ENCODE measurements at regions not wholly inside any gene's neighbourhood (a gene's known extent, or its start where the extent isn't known, plus 50 kb on each side); places are given as distances from the start of the nearest gene placed in this dataset.

DNA sequence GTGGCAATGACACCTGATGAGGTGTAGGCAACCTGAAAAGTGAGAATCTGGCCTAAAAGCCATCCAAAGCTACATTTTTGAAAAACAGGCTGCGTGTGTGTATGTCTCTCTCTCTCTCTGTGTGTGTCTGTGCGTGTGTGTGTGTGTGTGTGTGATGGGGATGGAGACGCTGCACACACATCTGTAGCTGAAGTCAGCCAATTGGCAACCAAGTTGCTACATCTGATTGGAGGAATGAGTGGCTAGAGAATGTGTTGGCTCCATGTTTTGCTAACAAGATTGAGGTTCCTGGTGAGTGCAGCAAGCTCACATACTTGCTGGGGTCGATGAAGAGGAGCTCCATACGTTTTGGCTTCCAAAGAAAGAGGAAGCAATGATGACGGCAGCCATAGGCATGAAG is 311.4 kb upstream of the NCAM1 start:
- Histone ChIP-seq H3K9me3 (no peaks in the 10 kb centered on the region), H3K27me3 (no peaks in the 10 kb centered on the region), H3K4me3 (no peak overlapping the region), H3K27ac (no peak overlapping the region), H3K4me1 (no peaks in the 10 kb centered on the region), H3K36me3 (no peaks in the 10 kb centered on the region)
- DNase-seq, result no peak
- TF ChIP-seq EP300 (IDR thresholded peaks at IDR 0.05; ENCODE audit: low read depth) (no peak), POLR2A (IDR thresholded peaks at IDR 0.05) (no peak), POLR2AphosphoS5 (IDR thresholded peaks at IDR 0.05) (no peak)
- TF ChIP-seq, protein P1, sequence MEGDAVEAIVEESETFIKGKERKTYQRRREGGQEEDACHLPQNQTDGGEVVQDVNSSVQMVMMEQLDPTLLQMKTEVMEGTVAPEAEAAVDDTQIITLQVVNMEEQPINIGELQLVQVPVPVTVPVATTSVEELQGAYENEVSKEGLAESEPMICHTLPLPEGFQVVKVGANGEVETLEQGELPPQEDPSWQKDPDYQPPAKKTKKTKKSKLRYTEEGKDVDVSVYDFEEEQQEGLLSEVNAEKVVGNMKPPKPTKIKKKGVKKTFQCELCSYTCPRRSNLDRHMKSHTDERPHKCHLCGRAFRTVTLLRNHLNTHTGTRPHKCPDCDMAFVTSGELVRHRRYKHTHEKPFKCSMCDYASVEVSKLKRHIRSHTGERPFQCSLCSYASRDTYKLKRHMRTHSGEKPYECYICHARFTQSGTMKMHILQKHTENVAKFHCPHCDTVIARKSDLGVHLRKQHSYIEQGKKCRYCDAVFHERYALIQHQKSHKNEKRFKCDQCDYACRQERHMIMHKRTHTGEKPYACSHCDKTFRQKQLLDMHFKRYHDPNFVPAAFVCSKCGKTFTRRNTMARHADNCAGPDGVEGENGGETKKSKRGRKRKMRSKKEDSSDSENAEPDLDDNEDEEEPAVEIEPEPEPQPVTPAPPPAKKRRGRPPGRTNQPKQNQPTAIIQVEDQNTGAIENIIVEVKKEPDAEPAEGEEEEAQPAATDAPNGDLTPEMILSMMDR (IDR thresholded peaks at IDR 0.05), result no peak
- in situ Hi-C loops (cut with MboI; ENCODE audit: low pct_ligation_motif_present in 1 of 4, low pct_unique_long_range_greater_than_20kb in 1 of 4, low sequenced_read_pairs in 3 of 4) (no loop called here), intact Hi-C loops (cut with DNase I; ENCODE audit: low total_unique reads) (no loop called here)
- 62% methylated on average over 6 of the region's 6 CpGs; no CpG with 5 or more reads in 1 of the 2 donors for WGBS, 2 donors (ENCODE audit: low coverage in 1 of 2)

DNA sequence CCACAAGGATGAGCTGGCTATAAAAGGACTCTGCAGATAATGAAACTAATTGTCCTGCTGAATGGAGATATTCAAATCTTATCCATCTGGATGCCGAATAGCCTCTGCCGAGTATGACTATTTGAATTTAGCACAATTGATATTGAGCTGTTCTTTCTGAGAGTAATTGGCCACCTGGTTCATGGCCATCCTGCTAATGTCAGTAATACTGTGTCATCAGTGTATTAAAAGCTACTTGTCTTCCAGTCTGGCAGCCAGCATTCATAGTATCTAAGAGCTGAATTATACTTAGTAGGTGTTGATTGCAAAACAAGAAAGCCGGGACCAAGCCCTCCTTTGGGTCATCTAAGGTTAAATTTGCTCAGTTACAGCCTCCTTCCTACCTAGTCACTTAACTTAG is 310.7 kb upstream of the NCAM1 start:
- Histone ChIP-seq H3K9me3 (no peaks in the 10 kb centered on the region), H3K27ac (no peak overlapping the region), H3K4me1 (no peaks in the 10 kb centered on the region), H3K36me3 (no peaks in the 10 kb centered on the region), H3K27me3 (no peaks in the 10 kb centered on the region), H3K4me3 (no peak overlapping the region)
- TF ChIP-seq POLR2A (IDR thresholded peaks at IDR 0.05) (no peak), POLR2AphosphoS5 (IDR thresholded peaks at IDR 0.05) (no peak)
- no peak for DNase-seq
- 87% methylated on average over 3 of the region's 3 CpGs; no CpG with 5 or more reads in 1 of the 2 donors for WGBS, 2 donors (ENCODE audit: low coverage in 1 of 2)
- in situ Hi-C loops (cut with MboI; ENCODE audit: low pct_ligation_motif_present in 1 of 4, low pct_unique_long_range_greater_than_20kb in 1 of 4, low sequenced_read_pairs in 3 of 4), result no loop called here
- intact Hi-C loops (cut with DNase I; ENCODE audit: low total_unique reads), result no loop called here

DNA sequence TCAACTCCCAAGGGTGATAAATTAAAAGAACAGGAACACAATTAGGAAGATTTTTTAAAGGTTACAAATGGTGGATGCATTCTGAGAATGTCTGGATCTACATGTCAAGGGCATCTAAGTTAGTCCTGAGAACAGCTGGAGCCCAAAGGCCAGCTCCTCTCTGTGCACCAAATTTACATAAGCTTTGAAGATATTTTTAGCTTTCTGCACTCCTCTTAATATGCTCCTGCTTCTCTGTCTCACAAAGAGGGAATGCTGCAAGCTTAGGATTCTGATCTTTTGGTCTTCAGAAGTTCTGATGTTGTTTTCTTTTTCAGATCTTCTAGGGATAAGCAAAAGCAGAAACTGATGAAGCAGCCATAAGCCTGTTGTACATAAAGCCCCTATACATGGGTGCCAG is 309.8 kb upstream of the NCAM1 start:
- intact Hi-C loops (cut with DNase I; ENCODE audit: low total_unique reads), result no loop called here
- no peaks in the 10 kb centered on the region for H3K9me3 ChIP-seq
- H3K36me3 ChIP-seq, result no peaks in the 10 kb centered on the region
- TF ChIP-seq, protein P1 (IDR thresholded peaks at IDR 0.05), result no peak
- TF ChIP-seq EP300 (IDR thresholded peaks at IDR 0.05; ENCODE audit: low read depth), result no peak
- no peak for TF ChIP-seq POLR2A (IDR thresholded peaks at IDR 0.05)
- no peak for TF ChIP-seq POLR2AphosphoS5 (IDR thresholded peaks at IDR 0.05)
- H3K27ac ChIP-seq, result no peak overlapping the region
- H3K4me3 ChIP-seq, result no peak overlapping the region
- in situ Hi-C loops (cut with MboI; ENCODE audit: low pct_ligation_motif_present in 1 of 4, low pct_unique_long_range_greater_than_20kb in 1 of 4, low sequenced_read_pairs in 3 of 4), result no loop called here
- no peaks in the 10 kb centered on the region for H3K4me1 ChIP-seq
- H3K27me3 ChIP-seq, result no peaks in the 10 kb centered on the region
- no peak for DNase-seq

DNA sequence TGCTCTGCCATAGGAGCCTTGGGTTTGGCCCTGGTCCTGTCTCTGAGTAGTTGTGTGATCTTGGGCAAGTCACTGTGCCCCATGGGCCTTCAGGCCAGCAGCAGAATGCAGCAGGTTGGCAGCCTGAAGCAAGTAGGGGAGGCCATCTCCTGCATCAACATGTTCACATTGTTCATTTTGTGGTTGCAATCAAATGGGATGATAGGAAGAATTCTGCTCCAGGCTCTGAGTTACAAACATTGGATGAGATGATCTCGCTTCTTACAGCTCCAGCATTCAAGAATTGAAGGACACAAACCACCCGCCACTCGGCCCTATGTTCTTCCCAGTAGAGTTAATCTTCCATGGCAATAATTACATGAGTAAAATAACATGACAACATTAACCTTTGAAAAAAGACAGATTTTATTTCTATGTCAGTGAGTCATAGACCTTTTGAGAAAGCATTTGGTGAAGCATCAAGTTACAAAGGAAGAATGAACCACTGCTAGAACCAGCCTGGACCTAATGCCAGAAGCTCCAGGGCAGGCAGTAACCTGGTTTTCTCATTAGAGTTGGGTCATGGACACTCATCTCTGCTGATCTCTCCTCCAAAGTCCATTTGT is 308.3 kb upstream of the NCAM1 start:
- in situ Hi-C loops (cut with MboI; ENCODE audit: low pct_ligation_motif_present in 1 of 4, low pct_unique_long_range_greater_than_20kb in 1 of 4, low sequenced_read_pairs in 3 of 4), result no loop called here
- no peaks in the 10 kb centered on the region for H3K27me3 ChIP-seq
- no peak for DNase-seq
- H3K4me3 ChIP-seq, result no peak overlapping the region
- H3K27ac ChIP-seq, result no peak overlapping the region
- intact Hi-C loops (cut with DNase I; ENCODE audit: low total_unique reads), result no loop called here
- no peaks in the 10 kb centered on the region for H3K9me3 ChIP-seq
- no peaks in the 10 kb centered on the region for H3K36me3 ChIP-seq
- TF ChIP-seq POLR2A (IDR thresholded peaks at IDR 0.05) (no peak), EP300 (IDR thresholded peaks at IDR 0.05; ENCODE audit: low read depth) (no peak), POLR2AphosphoS5 (IDR thresholded peaks at IDR 0.05) (no peak)
- TF ChIP-seq, protein P1 (IDR thresholded peaks at IDR 0.05), result no peak
- H3K4me1 ChIP-seq, result no peaks in the 10 kb centered on the region
- WGBS, 2 donors (ENCODE audit: low coverage in 1 of 2), result 60 to 85% methylated on average over 1 to 3 of the region's 3 CpGs

DNA sequence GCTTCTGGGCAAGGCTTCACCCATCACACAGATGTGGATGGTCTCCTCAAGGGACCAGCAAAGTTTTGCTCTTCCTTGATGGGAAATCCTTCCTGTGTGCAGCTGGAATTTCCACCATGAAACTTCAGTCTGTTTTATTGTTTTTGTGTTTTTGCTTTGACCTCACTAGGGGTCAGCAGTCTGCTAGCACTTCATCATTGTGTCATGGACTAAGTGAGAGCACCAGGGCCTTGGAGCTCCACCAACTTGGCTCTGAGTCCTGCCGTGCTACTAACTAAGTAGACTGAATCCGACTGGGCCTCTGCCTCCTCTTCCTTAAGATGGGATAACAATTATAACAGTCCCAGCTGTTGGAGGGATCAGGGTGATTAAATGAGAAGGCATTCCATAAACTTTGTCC is 305.8 kb upstream of the NCAM1 start:
- Histone ChIP-seq H3K27ac (no peak overlapping the region), H3K27me3 (no peaks in the 10 kb centered on the region), H3K9me3 (no peaks in the 10 kb centered on the region), H3K4me1 (no peaks in the 10 kb centered on the region), H3K36me3 (no peaks in the 10 kb centered on the region), H3K4me3 (no peak overlapping the region)
- WGBS, 2 donors (ENCODE audit: low coverage in 1 of 2), result 51% methylated on average over 2 of the region's 2 CpGs; no CpG with 5 or more reads in 1 of the 2 donors
- peak; percentile 32 for DNase-seq
- in situ Hi-C loops (cut with MboI; ENCODE audit: low pct_ligation_motif_present in 1 of 4, low pct_unique_long_range_greater_than_20kb in 1 of 4, low sequenced_read_pairs in 3 of 4) (no loop called here), intact Hi-C loops (cut with DNase I; ENCODE audit: low total_unique reads) (no loop called here)
- TF ChIP-seq EP300 (IDR thresholded peaks at IDR 0.05; ENCODE audit: low read depth) (no peak), POLR2A (IDR thresholded peaks at IDR 0.05) (no peak), POLR2AphosphoS5 (IDR thresholded peaks at IDR 0.05) (peak in 1 of 3 donors; percentile 10)
- TF ChIP-seq, protein P1 (IDR thresholded peaks at IDR 0.05), result no peak

All from transverse colon (tissue), 4 donors.